Chondrocyte (in vitro differentiated cells): ENCODE measurements at regions not wholly inside any gene's neighbourhood (a gene's known extent, or its start where the extent isn't known, plus 50 kb on each side); places are given as distances from the start of the nearest gene placed in this dataset.

ENCODE experiments used
- DNase-seq: peaks from one replicate; pipeline ENCODE4 v3.0.0; 2021; ENCODE audit warnings: mixed read lengths, low spot score
- H3K27ac Mint-ChIP-seq: one replicate; pipeline ENCODE4 v1.8.0; 2021; ENCODE audit warnings: mild to moderate bottlenecking, moderate library complexity, mixed read lengths; ENCODE audit not compliant: unreplicated experiment
- H3K27me3 Mint-ChIP-seq: 2 replicates; pipeline ENCODE4 v1.8.0; 2021; ENCODE audit warnings: low read depth, mixed read lengths
- H3K36me3 Mint-ChIP-seq: 2 replicates; pipeline ENCODE4 v1.8.0; 2021; ENCODE audit warnings: low read depth, mixed read lengths
- H3K4me1 Mint-ChIP-seq: 2 replicates; pipeline ENCODE4 v1.8.0; 2021; ENCODE audit warnings: low read depth, mild to moderate bottlenecking, mixed read lengths
- H3K4me3 Mint-ChIP-seq: one replicate; pipeline ENCODE4 v1.8.0; 2021; ENCODE audit warnings: mild to moderate bottlenecking, moderate library complexity, mixed read lengths; ENCODE audit not compliant: unreplicated experiment
- H3K9me3 Mint-ChIP-seq: 2 replicates; pipeline ENCODE4 v1.8.0; 2021; ENCODE audit warnings: low read depth, mixed read lengths
- TF ChIP-seq, protein P1 (sequence below): fragments of 200-600 bp; sonication (generic); IDR thresholded peaks from 2 replicates; pipeline ENCODE4 v1.5.0; 2021; ENCODE audit warnings: antibody characterized with exemption, mild to moderate bottlenecking, moderate library complexity

GRCh38 chr15:29631076-29632070 is 190.9 kb downstream of the TJP1 start:
- H3K27me3 Mint-ChIP-seq, result no peaks in the 10 kb centered on the region
- peaks cover 5% of the 10 kb centered on the region for H3K9me3 Mint-ChIP-seq
- no peaks in the 10 kb centered on the region for H3K36me3 Mint-ChIP-seq
- no peaks in the 10 kb centered on the region for H3K4me1 Mint-ChIP-seq
- no peak overlapping the region for H3K27ac Mint-ChIP-seq
- no peak for DNase-seq
- H3K4me3 Mint-ChIP-seq, result no peak overlapping the region
- TF ChIP-seq, protein P1, sequence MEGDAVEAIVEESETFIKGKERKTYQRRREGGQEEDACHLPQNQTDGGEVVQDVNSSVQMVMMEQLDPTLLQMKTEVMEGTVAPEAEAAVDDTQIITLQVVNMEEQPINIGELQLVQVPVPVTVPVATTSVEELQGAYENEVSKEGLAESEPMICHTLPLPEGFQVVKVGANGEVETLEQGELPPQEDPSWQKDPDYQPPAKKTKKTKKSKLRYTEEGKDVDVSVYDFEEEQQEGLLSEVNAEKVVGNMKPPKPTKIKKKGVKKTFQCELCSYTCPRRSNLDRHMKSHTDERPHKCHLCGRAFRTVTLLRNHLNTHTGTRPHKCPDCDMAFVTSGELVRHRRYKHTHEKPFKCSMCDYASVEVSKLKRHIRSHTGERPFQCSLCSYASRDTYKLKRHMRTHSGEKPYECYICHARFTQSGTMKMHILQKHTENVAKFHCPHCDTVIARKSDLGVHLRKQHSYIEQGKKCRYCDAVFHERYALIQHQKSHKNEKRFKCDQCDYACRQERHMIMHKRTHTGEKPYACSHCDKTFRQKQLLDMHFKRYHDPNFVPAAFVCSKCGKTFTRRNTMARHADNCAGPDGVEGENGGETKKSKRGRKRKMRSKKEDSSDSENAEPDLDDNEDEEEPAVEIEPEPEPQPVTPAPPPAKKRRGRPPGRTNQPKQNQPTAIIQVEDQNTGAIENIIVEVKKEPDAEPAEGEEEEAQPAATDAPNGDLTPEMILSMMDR, result no peak

- no peak for DNase-seq
- TF ChIP-seq, protein P1, result no peak
- Mint-ChIP-seq H3K4me1 (peaks cover 12% of the 10 kb centered on the region), H3K4me3 (no peak overlapping the region), H3K27me3 (no peaks in the 10 kb centered on the region), H3K36me3 (no peaks in the 10 kb centered on the region), H3K27ac (no peak overlapping the region), H3K9me3 (peaks cover 8% of the 10 kb centered on the region)
Observed at GRCh38 chr15:29624271-29624670, 198.0 kb downstream of the TJP1 start.

- H3K27me3 Mint-ChIP-seq, result no peaks in the 10 kb centered on the region
- peaks cover 12% of the 10 kb centered on the region for H3K4me1 Mint-ChIP-seq
- no peak overlapping the region for H3K27ac Mint-ChIP-seq
- peaks cover 5% of the 10 kb centered on the region for H3K9me3 Mint-ChIP-seq
- H3K36me3 Mint-ChIP-seq, result no peaks in the 10 kb centered on the region
- DNase-seq, result no peak
- H3K4me3 Mint-ChIP-seq, result no peak overlapping the region
- TF ChIP-seq, protein P1, result peak; percentile 10
Observed at GRCh38 chr15:29623116-29623639, 199.1 kb downstream of the TJP1 start.

- Mint-ChIP-seq H3K36me3 (no peaks in the 10 kb centered on the region), H3K9me3 (peaks cover 4% of the 10 kb centered on the region), H3K4me3 (no peak overlapping the region), H3K4me1 (peaks cover 12% of the 10 kb centered on the region), H3K27me3 (no peaks in the 10 kb centered on the region), H3K27ac (no peak overlapping the region)
- no peak for DNase-seq
- TF ChIP-seq, protein P1, result no peak
Observed at GRCh38 chr15:29622637-29623036, 199.6 kb downstream of the TJP1 start.

DNA sequence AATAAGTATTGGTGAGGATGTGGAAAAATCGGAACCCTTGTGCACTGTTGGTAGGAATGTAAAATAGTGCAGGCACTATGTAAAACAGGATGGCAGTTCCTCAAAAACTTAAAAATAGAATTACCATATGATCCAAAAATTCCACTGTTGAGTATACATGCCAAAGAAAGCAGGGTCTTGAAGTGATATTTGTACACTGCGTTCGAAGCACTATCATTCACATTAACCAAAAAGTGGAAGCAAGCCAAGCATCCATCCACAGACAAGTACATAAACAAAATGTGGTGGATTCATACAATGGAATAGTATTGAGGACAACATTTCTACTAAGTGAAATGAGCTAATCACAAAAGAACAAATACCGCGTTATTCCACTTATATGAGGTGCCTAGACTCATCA is 200.7 kb downstream of the TJP1 start:
- Mint-ChIP-seq H3K27me3 (no peaks in the 10 kb centered on the region), H3K9me3 (peaks cover 4% of the 10 kb centered on the region), H3K27ac (no peak overlapping the region), H3K4me1 (peaks cover 13% of the 10 kb centered on the region), H3K36me3 (no peaks in the 10 kb centered on the region), H3K4me3 (no peak overlapping the region)
- no peak for DNase-seq
- TF ChIP-seq, protein P1, result no peak
